Right lobe of liver (tissue), 6 donors: ENCODE measurements at regions not wholly inside any gene's neighbourhood (a gene's known extent, or its start where the extent isn't known, plus 50 kb on each side); places are given as distances from the start of the nearest gene placed in this dataset.

Experiments used
- ATAC-seq, 4 donors: fragments of 200-7000 bp; cut with Tn5 transposase; one replicate each; pipeline ENCODE4 v1.9.1; 2020; ENCODE audit warnings: mild to moderate bottlenecking in 4 of 4, moderate library complexity in 4 of 4
- DNase-seq, 3 donors: peaks; one replicate each; pipeline ENCODE4 v3.0.0-alpha.2; 2020
- H3K27ac ChIP-seq, 3 donors: fragments of 200-600 bp; one replicate each; pipeline ENCODE4 v1.8.0; 2022
- H3K27me3 ChIP-seq, 2 donors: fragments of 200-600 bp; one replicate each; pipeline ENCODE4 v1.8.0; 2022
- H3K36me3 ChIP-seq, 4 donors: fragments of 200-600 bp; sonication (generic) in 1 of 4; one replicate each; pipeline versions ENCODE4 v1.5.1 to v1.8.0; 2017 to 2022; ENCODE audit warnings: control low read depth in 1 of 4
- H3K4me1 ChIP-seq, 4 donors: fragments of 200-600 bp; sonication (generic) in 1 of 4; one replicate each; pipeline versions ENCODE4 v1.5.1 to v1.8.0; 2017 to 2022; ENCODE audit warnings: control low read depth in 1 of 4
- H3K4me3 ChIP-seq, 3 donors: fragments of 200-600 bp; one replicate each; pipeline ENCODE4 v1.8.0; 2022
- H3K9me3 ChIP-seq, 4 donors: fragments of 200-600 bp; sonication (generic) in 1 of 4; one replicate each; pipeline versions ENCODE4 v1.5.1 to v1.8.0; 2017 to 2022; ENCODE audit warnings: control low read depth in 1 of 4
- POLR2A ChIP-seq: fragments of 450-650 bp; IDR thresholded peaks from one replicate; pipeline ENCODE4 v1.6.1; 2017; ENCODE audit warnings: antibody characterized with exemption, mild to moderate bottlenecking
- WGBS: methylation state at CpG from one replicate; pipeline ENCODE4 v1.1.6; 2018; ENCODE audit warnings: low coverage, low lambda C conversion rate; ENCODE audit not compliant: insufficient coverage; ENCODE audit errors: missing lambda C conversion rate; 5-methylcytosine and 5-hydroxymethylcytosine counted together
- intact Hi-C, 2 donors: fragments of 100-400 bp; cut with DNase I; formaldehyde crosslinking; loops; one replicate each; pipeline versions ENCODE4 v1.11.2 to v1.14.1; 2022
- TF ChIP-seq, protein P1 (sequence below), 4 donors: fragments of 200-600 bp in 3 of 4; fragments of 450-650 bp in 1 of 4; IDR thresholded peaks; one replicate each; pipeline versions ENCODE4 v1.5.1 to v1.8.0; 2016 to 2022; ENCODE audit warnings: antibody characterized with exemption in 4 of 4, mild to moderate bottlenecking in 2 of 4
- donor health status: DM: no; HTN: yes; CAD: no.
- donor health status: DM: no; HTN: no; CAD: no.
- donor health status: DM: no; HTN: no; CAD: no.
- donor health status: DM: no; HTN: yes; CAD: no.
- donor health status: DM: no; HTN: yes; CAD: no.

DNA sequence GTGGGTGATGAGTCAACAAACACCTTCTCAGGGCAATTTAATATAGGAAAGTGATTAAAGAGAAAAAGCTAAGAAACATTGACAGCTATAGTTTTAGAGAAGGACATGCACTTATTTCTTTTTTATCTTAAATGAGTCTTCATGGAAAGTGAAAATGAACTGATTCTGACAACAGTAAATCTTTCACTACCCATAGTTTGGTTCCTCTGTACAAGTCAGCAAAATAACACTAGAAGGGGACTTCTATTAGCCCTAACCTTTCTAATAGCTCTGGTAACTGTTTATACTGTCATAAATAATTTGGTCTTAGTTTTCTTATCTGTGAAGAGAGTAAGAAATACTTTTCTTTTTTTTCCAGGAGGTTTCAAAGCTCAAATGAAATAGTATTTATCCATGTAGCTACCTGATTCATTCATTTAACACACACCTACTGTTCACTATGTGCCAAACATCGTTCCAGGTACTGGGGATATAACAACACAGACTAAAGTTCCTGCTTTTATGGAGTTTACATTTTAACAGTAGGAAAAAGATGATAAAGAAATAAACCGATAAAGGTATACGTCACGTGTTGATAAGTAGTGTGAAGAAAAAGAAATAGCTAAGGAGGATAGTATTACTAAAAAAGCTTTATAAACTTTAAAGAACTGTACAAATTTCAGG lies 148.2 kb downstream of the PCSK1 start:
- intact Hi-C loops, result no loop called here
- Histone ChIP-seq H3K4me1 (peaks cover 0 to 20% (median 0%) of the 10 kb centered on the region in 4 donors), H3K27me3 (no peaks in the 10 kb centered on the region), H3K9me3 (no peaks in the 10 kb centered on the region), H3K27ac (no peak overlapping the region), H3K36me3 (no peaks in the 10 kb centered on the region), H3K4me3 (no peak overlapping the region)
- 80% methylated on average over 4 of the region's 4 CpGs for WGBS
- ATAC-seq (no peak), DNase-seq (no peak)
- no peak for TF ChIP-seq POLR2A
- TF ChIP-seq, protein P1, sequence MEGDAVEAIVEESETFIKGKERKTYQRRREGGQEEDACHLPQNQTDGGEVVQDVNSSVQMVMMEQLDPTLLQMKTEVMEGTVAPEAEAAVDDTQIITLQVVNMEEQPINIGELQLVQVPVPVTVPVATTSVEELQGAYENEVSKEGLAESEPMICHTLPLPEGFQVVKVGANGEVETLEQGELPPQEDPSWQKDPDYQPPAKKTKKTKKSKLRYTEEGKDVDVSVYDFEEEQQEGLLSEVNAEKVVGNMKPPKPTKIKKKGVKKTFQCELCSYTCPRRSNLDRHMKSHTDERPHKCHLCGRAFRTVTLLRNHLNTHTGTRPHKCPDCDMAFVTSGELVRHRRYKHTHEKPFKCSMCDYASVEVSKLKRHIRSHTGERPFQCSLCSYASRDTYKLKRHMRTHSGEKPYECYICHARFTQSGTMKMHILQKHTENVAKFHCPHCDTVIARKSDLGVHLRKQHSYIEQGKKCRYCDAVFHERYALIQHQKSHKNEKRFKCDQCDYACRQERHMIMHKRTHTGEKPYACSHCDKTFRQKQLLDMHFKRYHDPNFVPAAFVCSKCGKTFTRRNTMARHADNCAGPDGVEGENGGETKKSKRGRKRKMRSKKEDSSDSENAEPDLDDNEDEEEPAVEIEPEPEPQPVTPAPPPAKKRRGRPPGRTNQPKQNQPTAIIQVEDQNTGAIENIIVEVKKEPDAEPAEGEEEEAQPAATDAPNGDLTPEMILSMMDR (IDR thresholded peaks at IDR 0.05), result no peak

DNA sequence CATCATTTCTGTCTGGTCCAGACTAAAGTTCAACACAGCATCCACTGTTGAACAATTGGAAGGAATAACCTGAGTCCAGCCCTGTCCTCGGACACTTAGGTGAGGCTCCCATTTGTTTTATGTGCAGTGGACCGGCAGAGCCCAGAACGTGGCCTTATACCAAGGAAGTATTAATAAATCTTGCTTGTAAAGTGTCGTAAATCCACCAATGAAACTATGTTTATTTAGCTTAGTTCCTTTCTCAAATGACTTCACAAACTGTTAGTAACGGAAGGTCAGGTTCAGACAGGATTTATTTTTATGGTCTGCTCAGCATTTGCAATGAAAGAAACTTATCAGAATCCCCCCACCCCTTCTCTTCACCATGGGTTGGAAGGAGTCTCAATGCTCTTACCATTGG lies 149.5 kb downstream of the PCSK1 start:
- Histone ChIP-seq H3K36me3 (no peaks in the 10 kb centered on the region), H3K27ac (no peak overlapping the region), H3K9me3 (no peaks in the 10 kb centered on the region), H3K4me1 (peaks cover 0 to 14% (median 0%) of the 10 kb centered on the region in 4 donors), H3K27me3 (no peaks in the 10 kb centered on the region), H3K4me3 (no peak overlapping the region)
- no peak for DNase-seq
- 78% methylated on average over 4 of the region's 5 CpGs for WGBS
- intact Hi-C loops, result no loop called here
- ATAC-seq, result no peak
- TF ChIP-seq, protein P1 (IDR thresholded peaks at IDR 0.05), result no peak
- no peak for TF ChIP-seq POLR2A

DNA sequence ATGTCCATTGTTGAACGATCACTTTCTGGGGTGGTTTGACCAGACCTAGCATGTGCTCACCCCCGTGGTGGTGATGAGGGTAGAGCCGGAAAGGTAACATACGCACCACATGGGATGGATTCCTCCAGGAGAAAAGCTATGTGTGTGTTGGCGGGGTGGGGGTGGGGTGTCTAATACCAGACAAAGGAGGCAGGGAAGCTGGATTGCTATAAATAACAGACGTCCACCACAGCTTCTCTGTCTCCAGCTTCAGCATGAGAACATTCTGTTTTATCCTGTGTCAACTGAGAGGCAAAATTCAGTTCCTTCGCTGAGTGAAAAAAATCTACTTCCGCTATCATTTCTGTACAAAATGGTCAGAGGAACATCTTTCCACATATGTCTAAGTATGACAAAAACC lies 151.0 kb downstream of the PCSK1 start:
- Histone ChIP-seq H3K9me3 (no peaks in the 10 kb centered on the region), H3K4me3 (no peak overlapping the region), H3K27ac (no peak overlapping the region), H3K36me3 (no peaks in the 10 kb centered on the region), H3K27me3 (no peaks in the 10 kb centered on the region), H3K4me1 (peaks cover 0 to 4% (median 0%) of the 10 kb centered on the region in 4 donors)
- DNase-seq (no peak), ATAC-seq (no peak)
- intact Hi-C loops, result no loop called here
- WGBS, result 81% methylated on average over 4 of the region's 8 CpGs
- TF ChIP-seq POLR2A, result no peak
- TF ChIP-seq, protein P1 (IDR thresholded peaks at IDR 0.05), result no peak

GRCh38 chr5:96280946-96281393 lies 152.1 kb downstream of the PCSK1 start:
- TF ChIP-seq, protein P1 (IDR thresholded peaks at IDR 0.05), result no peak
- no peak for TF ChIP-seq POLR2A
- H3K9me3 ChIP-seq, result no peaks in the 10 kb centered on the region
- ATAC-seq, result no peak
- DNase-seq, result no peak
- no peak overlapping the region for H3K4me3 ChIP-seq
- intact Hi-C loops, result no loop called here
- no peaks in the 10 kb centered on the region for H3K27me3 ChIP-seq
- peaks cover 0 to 4% (median 0%) of the 10 kb centered on the region in 4 donors for H3K4me1 ChIP-seq
- no peak overlapping the region for H3K27ac ChIP-seq
- WGBS, result 94% methylated on average over 2 of the region's 2 CpGs
- no peaks in the 10 kb centered on the region for H3K36me3 ChIP-seq
